GM23338 (cell line): ENCODE measurements at regions not wholly inside any gene's neighbourhood (a gene's known extent, or its start where the extent isn't known, plus 50 kb on each side); places are given as distances from the start of the nearest gene placed in this dataset.

ENCODE experiments used
- ATAC-seq: fragments of 200-7000 bp; cut with Tn5 transposase; 3 replicates; pipeline ENCODE4 v1.9.1; 2020
- DNase-seq: peaks from one replicate; pipeline ENCODE4 v3.0.0-alpha.2; 2015; ENCODE audit warnings: low spot score
- H2AFZ ChIP-seq: fragments of 200-600 bp; sonication (generic); 2 replicates; pipeline ENCODE4 v1.8.0; 2016; ENCODE audit warnings: antibody characterized with exemption, mild to moderate bottlenecking, moderate library complexity
- H3F3A ChIP-seq: fragments of 200-600 bp; sonication (generic); replicated peaks from 2 replicates; pipeline ENCODE4 v1.8.0; 2017; ENCODE audit warnings: antibody characterized with exemption, mixed run types, low read depth
- H3K27ac ChIP-seq: fragments of 200-600 bp; sonication (generic); 2 replicates; pipeline ENCODE4 v1.6.1; 2016; ENCODE audit warnings: low read depth
- H3K27me3 ChIP-seq: fragments of 200-600 bp; sonication (generic); 2 replicates; pipeline ENCODE4 v1.8.0; 2016; ENCODE audit warnings: mild to moderate bottlenecking, mixed run types, moderate library complexity; ENCODE audit not compliant: insufficient read depth
- H3K36me3 ChIP-seq: fragments of 200-600 bp; sonication (generic); 2 replicates; pipeline ENCODE4 v1.8.0; 2016; ENCODE audit warnings: mild to moderate bottlenecking; ENCODE audit not compliant: insufficient read depth
- H3K4me1 ChIP-seq: fragments of 200-600 bp; sonication (generic); 2 replicates; pipeline ENCODE4 v1.8.0; 2016; ENCODE audit warnings: mild to moderate bottlenecking, moderate library complexity; ENCODE audit not compliant: insufficient read depth
- H3K4me2 ChIP-seq: fragments of 200-600 bp; sonication (generic); 2 replicates; pipeline ENCODE4 v1.7.1; 2017; ENCODE audit warnings: mixed run types
- H3K4me3 ChIP-seq: fragments of 200-600 bp; sonication (generic); 2 replicates; pipeline ENCODE4 v1.6.1; 2016; ENCODE audit warnings: mixed run types
- H3K79me2 ChIP-seq: fragments of 200-600 bp; sonication (generic); replicated peaks from 2 replicates; pipeline ENCODE4 v1.8.0; 2017; ENCODE audit warnings: mild to moderate bottlenecking; ENCODE audit not compliant: insufficient read depth
- H3K9me2 ChIP-seq: fragments of 200-600 bp; sonication (generic); 2 replicates; pipeline ENCODE4 v1.8.0; 2017; ENCODE audit not compliant: insufficient read depth
- H4K20me1 ChIP-seq: fragments of 200-600 bp; sonication (generic); replicated peaks from 2 replicates; pipeline ENCODE4 v1.8.0; 2017; ENCODE audit warnings: mild to moderate bottlenecking; ENCODE audit not compliant: insufficient read depth
- H3K27ac Mint-ChIP-seq: 2 replicates; pipeline ENCODE4 v1.8.0; 2020; ENCODE audit warnings: inconsistent platforms, mild to moderate bottlenecking, moderate library complexity, mixed read lengths
- H3K27me3 Mint-ChIP-seq: 3 replicates; pipeline ENCODE4 v1.8.0; 2022; ENCODE audit warnings: low read depth, mild to moderate bottlenecking, moderate library complexity, mixed read lengths, inconsistent platforms; ENCODE audit not compliant: insufficient read depth, poor library complexity
- H3K36me3 Mint-ChIP-seq: 3 replicates; pipeline ENCODE4 v1.8.0; 2021; ENCODE audit warnings: low read depth, mild to moderate bottlenecking, inconsistent platforms, moderate library complexity, mixed read lengths
- H3K4me1 Mint-ChIP-seq: 3 replicates; pipeline ENCODE4 v1.8.0; 2020; ENCODE audit warnings: mild to moderate bottlenecking, inconsistent platforms, mixed read lengths
- H3K4me3 Mint-ChIP-seq: 3 replicates; pipeline ENCODE4 v1.8.0; 2021; ENCODE audit warnings: moderate library complexity, mild to moderate bottlenecking, inconsistent platforms, mixed read lengths
- H3K9me3 Mint-ChIP-seq: 3 replicates; pipeline ENCODE4 v1.8.0; 2020; ENCODE audit warnings: moderate library complexity, mild to moderate bottlenecking, inconsistent platforms, mixed read lengths
- CREB1 ChIP-seq: fragments of 250-450 bp; sonication (Bioruptor Pico); IDR thresholded peaks from 2 replicates; pipeline ENCODE4 v1.5.0; 2020; ENCODE audit warnings: low read depth, mild to moderate bottlenecking, moderate library complexity
- CTCF ChIP-seq, 2 experiments: fragments of 200-600 bp in 1 of 2; sonication (generic) in 1 of 2; conservative IDR thresholded peaks; 2 replicates each; pipeline versions ENCODE4 v1.5.1 to v1.6.1; 2016 to 2017; ENCODE audit warnings: antibody characterized with exemption in 2 of 2, low read depth in 2 of 2, mild to moderate bottlenecking in 2 of 2, moderate library complexity in 1 of 2
- EZH2 ChIP-seq: fragments of 200-600 bp; sonication (generic); IDR thresholded peaks from one replicate; pipeline ENCODE4 v1.8.0; 2017; ENCODE audit warnings: antibody characterized with exemption, mild to moderate bottlenecking, low read depth; ENCODE audit not compliant: unreplicated experiment
- EZH2phosphoT487 ChIP-seq: fragments of 200-600 bp; sonication (generic); IDR thresholded peaks from one replicate; pipeline ENCODE4 v1.8.1; 2018; ENCODE audit warnings: antibody characterized with exemption; ENCODE audit not compliant: unreplicated experiment
- JUNB ChIP-seq: IDR thresholded peaks from one replicate; pipeline ENCODE4 v1.6.1; 2016; ENCODE audit warnings: antibody characterized with exemption; ENCODE audit not compliant: unreplicated experiment
- NANOG ChIP-seq: IDR thresholded peaks from 2 replicates; pipeline ENCODE4 v1.6.1; 2016; ENCODE audit warnings: antibody characterized with exemption, borderline replicate concordance
- POLR2AphosphoS5 ChIP-seq: IDR thresholded peaks from 2 replicates; pipeline ENCODE4 v1.6.1; 2016; ENCODE audit warnings: antibody characterized with exemption, low read depth
- REST ChIP-seq: IDR thresholded peaks from one replicate; pipeline ENCODE4 v1.6.1; 2018; ENCODE audit warnings: antibody characterized with exemption; ENCODE audit not compliant: unreplicated experiment
- ZNF114 ChIP-seq: fragments of 250-450 bp; sonication (Bioruptor Pico); IDR thresholded peaks from 2 replicates; pipeline ENCODE4 v1.5.0; 2020; ENCODE audit warnings: mild to moderate bottlenecking, moderate library complexity
- ZNF331 ChIP-seq: fragments of 250-450 bp; sonication (Bioruptor Pico); IDR thresholded peaks from 2 replicates; pipeline ENCODE4 v1.5.0; 2020; ENCODE audit warnings: low read depth, mild to moderate bottlenecking, moderate library complexity

- Histone ChIP-seq H3K27ac (no peak overlapping the region), H3K36me3 (no peaks in the 10 kb centered on the region), H3K4me3 (no peak overlapping the region), H3K27me3 (no peaks in the 10 kb centered on the region), H3F3A (no peaks in the 10 kb centered on the region), H3K9me2 (no peaks in the 10 kb centered on the region), H3K4me2 (no peak overlapping the region), H3K79me2 (no peaks in the 10 kb centered on the region), H4K20me1 (no peaks in the 10 kb centered on the region), H3K4me1 (peaks cover 42% of the 10 kb centered on the region), H2AFZ (no peak overlapping the region)
- peak; percentile 21 for DNase-seq
- Mint-ChIP-seq H3K36me3 (no peaks in the 10 kb centered on the region), H3K27me3 (peaks cover 3% of the 10 kb centered on the region), H3K9me3 (no peaks in the 10 kb centered on the region), H3K27ac (no peak overlapping the region; the same call in 1 of the 2 replicates), H3K4me3 (peak overlapping the region; percentile 0; the same call in 1 of the 3 replicates), H3K4me1 (peaks cover 39% of the 10 kb centered on the region)
- TF ChIP-seq CREB1 = no peak
- TF ChIP-seq POLR2AphosphoS5 = no peak
- TF ChIP-seq REST = no peak
- TF ChIP-seq ZNF114 (CRISPR knock-in tag) = no peak
- TF ChIP-seq EZH2 = no peak
- TF ChIP-seq EZH2phosphoT487 = no peak
- no peak for TF ChIP-seq CTCF (conservative IDR thresholded peaks at IDR 0.05; ENCODE audit: low read depth in 2 of 2)
- TF ChIP-seq JUNB = no peak
- no peak for TF ChIP-seq NANOG
- ATAC-seq = peak; percentile 63
These were observed 928.9 kb upstream of the CDH10 start for GRCh38 chr5:25573691-25574090.

GRCh38 chr5:25570067-25570583 lies 925.3 kb upstream of the CDH10 start:
- no peak overlapping the region for H3K27ac ChIP-seq
- peak overlapping the region; percentile 40 for H3K4me2 ChIP-seq
- Mint-ChIP-seq H3K9me3 (peaks cover 11% of the 10 kb centered on the region; the same call in 1 of the 3 replicates), H3K4me3 (peak overlapping the region; percentile 44; the same call in 2 of the 3 replicates), H3K27ac (peak overlapping the region; percentile 27), H3K4me1 (peaks cover 50% of the 10 kb centered on the region), H3K27me3 (peaks cover 2% of the 10 kb centered on the region), H3K36me3 (peaks cover 7% of the 10 kb centered on the region; the same call in 2 of the 3 replicates)
- no peak overlapping the region for H2AFZ ChIP-seq
- DNase-seq (peak; percentile 45), ATAC-seq (peak; percentile 60)
- H3K79me2 ChIP-seq = no peaks in the 10 kb centered on the region
- H3F3A ChIP-seq = no peaks in the 10 kb centered on the region
- no peaks in the 10 kb centered on the region for H3K27me3 ChIP-seq
- H4K20me1 ChIP-seq = no peaks in the 10 kb centered on the region
- peaks cover 58% of the 10 kb centered on the region for H3K4me1 ChIP-seq
- peak overlapping the region; percentile 11 for H3K4me3 ChIP-seq
- H3K36me3 ChIP-seq = no peaks in the 10 kb centered on the region
- no peaks in the 10 kb centered on the region; the same call in 1 of the 2 replicates for H3K9me2 ChIP-seq
- TF ChIP-seq POLR2AphosphoS5 = no peak
- TF ChIP-seq CTCF (conservative IDR thresholded peaks at IDR 0.05; ENCODE audit: low read depth in 2 of 2) = no peak
- TF ChIP-seq NANOG = no peak
- TF ChIP-seq REST = no peak
- TF ChIP-seq ZNF331 (CRISPR knock-in tag) = no peak
- no peak for TF ChIP-seq EZH2phosphoT487
- TF ChIP-seq EZH2 = no peak
- no peak for TF ChIP-seq CREB1
